AG09319 (cell line): ENCODE measurements at regions not wholly inside any gene's neighbourhood (a gene's known extent, or its start where the extent isn't known, plus 50 kb on each side); places are given as distances from the start of the nearest gene placed in this dataset.

Source experiments
- DNase-seq: peaks from one replicate; pipeline ENCODE4 v3.0.0-alpha.2; 2010; ENCODE audit warnings: low read depth; ENCODE audit errors: extremely low read depth
- CTCF ChIP-seq: IDR thresholded peaks from 2 replicates; pipeline ENCODE4 v1.5.1; 2011; ENCODE audit warnings: low read depth, mild to moderate bottlenecking, inconsistent platforms, low read length, moderate library complexity

DNA sequence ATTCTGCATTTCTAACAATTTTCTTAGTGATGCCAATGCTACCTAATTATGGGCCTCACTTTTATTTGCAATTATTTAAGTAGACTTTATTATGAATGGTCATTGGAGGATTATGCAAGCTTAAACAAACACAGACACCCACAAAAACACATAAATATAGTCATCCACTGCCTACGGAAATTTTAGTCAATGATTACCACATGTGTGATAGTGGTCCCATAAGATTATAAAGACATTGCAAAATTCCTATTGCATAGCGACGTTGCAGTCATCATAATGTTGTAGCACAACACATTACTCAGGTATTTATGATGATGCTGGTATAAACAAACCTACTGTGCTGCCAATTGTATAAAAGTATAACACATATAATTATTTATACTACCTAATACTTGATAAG, 247.8 kb upstream of the ALCAM start:
- no peak for DNase-seq
- no peak for TF ChIP-seq CTCF

DNA sequence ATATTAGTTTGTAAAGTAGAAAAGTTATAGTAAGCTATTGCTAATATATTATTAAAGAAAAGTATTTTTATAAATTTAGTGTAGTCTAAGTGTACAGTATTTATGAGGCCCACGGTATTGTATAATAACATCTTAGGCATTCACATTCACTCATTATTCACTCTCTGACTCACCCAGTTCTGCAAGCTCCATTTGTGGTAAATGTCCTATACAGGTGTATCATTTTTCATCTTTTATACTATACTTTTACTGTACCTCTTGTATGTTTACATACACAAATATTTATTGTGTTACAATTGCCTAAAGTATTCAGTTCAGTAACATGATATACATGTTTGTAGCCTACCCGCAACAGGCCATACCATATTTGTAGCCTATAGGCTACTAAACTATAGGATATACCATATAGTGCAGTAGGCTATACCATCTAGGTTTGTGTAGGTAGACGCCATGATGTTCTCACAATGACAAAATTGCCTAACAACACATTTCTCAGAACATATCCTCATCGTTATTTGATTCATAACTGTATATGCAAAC, 246.8 kb upstream of the ALCAM start:
- no peak for DNase-seq
- TF ChIP-seq CTCF: no peak

DNA sequence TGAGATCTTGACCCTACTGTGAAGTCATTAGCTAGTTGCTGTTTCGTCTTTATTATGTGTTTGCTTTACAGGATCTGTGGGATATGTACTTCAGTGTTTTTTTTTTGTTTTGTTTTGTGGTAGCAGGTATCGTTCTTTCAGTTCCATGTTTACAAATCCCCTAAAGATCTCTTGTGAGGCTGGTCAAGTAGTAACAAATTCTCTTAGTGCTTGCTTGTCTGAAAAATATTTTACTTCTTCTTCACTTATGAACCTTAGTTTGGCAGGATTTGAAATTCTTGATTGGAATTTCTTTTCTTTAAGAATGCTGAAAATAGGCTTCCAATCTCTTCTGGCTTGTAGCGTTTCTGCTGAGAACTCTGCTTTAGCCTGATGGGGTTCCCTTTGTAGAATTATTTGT, 235.8 kb upstream of the ALCAM start:
- no peak for DNase-seq
- TF ChIP-seq CTCF: no peak

DNA sequence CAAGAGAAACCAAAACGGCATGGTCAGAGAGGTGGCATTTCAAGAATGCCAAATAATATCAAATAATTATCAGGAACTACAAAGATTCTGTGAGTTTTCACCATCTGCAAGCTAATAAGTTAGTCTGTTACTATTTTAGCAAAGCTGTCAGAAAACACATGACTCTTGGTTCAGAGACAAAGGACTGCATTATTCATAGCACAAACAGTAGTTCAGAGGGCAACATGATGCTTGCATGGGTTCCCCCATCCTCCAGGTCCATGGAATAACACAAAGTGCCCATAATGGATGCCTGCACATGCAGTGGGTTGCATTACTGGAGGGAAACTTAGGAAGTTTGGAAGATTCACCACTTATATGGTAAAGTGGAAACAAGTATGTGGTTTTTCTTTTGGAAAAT, 228.8 kb upstream of the ALCAM start:
- no peak for TF ChIP-seq CTCF
- DNase-seq: no peak

DNA sequence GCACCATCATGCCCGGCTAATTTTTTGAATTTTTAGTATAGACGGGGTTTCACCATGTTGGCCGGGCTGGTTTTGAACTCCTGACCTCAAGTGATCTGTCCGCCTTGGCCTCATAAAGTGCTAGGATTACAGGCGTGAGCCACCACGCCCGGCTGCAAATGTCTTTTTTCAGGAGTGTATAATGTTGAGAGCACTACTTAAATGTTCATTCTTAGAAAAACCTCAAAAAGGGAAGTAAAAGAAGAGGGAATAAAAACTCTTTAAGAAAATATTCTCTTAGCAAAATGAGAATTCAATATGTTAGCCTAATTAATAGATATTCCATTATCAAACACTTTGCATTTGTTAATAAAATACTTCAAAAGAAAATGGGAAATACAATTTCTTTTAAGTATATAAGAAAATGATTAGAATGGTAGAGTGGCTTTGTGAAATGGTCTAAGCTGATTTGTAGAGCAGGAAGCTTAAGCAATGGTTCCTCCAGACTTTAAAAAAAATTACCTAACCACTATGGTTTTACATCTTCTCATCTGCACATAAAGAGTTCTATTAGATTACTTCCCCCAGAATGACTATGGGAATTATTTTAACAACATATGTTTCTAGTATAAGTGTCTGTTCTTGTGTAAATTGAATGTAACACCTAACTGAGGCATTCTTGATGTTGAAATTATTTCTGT, 226.7 kb upstream of the ALCAM start:
- TF ChIP-seq CTCF: no peak
- no peak for DNase-seq

DNA sequence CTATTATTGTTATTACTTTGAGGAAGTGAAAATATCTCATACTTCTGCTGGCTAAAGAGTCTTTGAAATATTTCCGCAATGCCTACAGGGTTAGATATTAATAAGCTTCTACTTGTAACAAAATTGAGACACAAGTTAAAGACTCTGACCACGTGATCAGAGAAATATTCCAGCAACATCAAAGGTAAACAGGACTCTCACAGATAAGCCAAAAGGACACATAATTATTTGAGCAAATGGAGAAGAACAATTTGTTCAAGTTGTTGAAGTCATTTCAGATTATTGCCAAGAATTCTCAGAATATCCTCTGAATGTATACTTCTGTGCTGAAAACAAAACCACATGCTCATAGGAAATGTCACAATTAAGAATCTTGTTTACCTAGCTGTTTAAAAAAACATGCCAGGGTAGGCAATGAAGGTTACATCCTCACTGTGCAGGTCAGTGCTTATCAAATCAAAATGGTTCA, 225.8 kb upstream of the ALCAM start:
- TF ChIP-seq CTCF: no peak
- no peak for DNase-seq

DNA sequence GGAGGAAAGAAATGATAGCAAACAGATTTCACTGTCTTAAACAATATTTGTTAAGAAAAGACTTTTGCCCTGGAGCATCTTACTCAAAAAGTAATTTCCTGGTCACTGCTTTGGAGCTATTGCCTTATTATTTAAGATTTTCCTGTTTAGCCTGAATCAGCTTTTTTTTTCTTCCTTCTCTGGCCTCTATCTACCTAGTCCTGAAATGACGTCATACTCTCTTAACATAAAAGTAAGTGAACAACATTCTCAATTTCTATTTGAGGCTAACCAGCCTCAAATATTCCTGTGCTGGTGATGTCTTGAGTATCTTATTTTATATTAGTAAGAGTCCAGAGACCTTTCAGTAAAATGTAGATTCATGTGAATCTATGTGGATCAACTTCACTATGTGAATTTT, 221.9 kb upstream of the ALCAM start:
- no peak for DNase-seq
- no peak for TF ChIP-seq CTCF
